ENCODE measurements at regions not wholly inside any gene's neighbourhood (a gene's known extent, or its start where the extent isn't known, plus 50 kb on each side); places are given as distances from the start of the nearest gene placed in this dataset.
"Not testable (repeated sequence)": the region's sequence is repeated elsewhere in the genome, so short reads cannot be mapped to it uniquely, and the experiment has no call there.

DNA sequence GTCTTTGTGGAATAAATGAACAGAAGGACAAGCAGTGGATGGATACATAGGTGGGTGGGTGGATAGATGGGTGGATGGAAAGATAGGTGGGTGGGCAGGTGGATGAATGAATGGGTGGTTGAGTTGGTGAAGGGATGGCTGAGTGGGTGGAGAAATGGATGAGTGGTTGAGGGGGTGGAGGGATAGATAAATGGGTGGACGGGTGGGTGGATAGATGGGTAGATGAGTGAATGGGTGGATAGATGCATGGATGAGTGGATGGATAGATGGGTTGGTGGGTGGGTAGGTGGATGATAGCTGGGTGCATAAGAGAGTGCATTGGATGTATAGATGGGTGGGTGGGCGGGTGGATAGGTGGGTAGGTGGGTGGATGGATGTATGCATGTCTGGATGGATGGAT lies 63.5 kb downstream of the UNC93B1 start:
- not testable (repeated sequence) for DNase-seq (ENCODE audit: low read depth in 1 of 2, low spot score in 1 of 2)

DNA sequence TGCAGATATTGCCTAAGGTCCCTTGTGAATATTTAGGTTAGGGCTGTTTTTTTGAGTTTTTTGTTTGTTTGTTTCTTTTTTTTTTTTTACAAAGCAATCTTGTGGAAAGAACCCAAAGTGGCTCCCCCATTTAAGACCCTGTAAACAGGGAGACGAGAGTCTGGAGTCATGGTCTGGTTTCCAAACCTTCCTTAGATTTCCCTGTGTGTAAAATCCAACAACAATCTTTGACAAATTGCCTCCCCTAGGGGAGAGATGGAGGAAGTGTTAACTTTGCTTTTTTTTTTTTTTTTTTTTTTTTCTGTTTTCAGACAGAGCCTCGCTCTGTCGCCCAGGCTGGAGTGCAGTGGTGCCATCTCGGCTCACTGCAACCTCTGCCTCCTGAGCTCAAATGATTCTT lies 64.9 kb downstream of the UNC93B1 start:
- not testable (repeated sequence) for DNase-seq (ENCODE audit: low read depth in 1 of 2, low spot score in 1 of 2)

DNA sequence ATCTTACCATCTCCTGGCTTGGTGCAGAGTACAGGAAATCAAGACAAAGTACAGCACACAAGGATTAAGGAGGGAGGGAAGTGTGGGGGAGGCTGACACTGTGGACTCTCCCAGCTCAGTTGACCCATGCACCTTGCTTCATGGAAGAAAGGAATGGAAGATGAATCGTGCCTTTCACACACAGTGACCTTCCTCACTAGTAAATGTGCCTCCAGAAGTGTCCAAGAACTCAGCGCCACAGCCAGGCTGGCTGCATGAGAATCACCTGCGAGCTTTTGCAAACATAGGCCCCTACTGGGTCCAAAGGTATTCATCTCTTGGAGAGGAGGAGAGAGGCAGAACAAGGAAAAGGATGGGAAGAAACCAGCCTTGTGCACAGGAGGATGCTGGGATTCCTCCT lies 65.5 kb downstream of the UNC93B1 start:
- not testable (repeated sequence) for DNase-seq (ENCODE audit: low read depth in 1 of 2, low spot score in 1 of 2)

DNA sequence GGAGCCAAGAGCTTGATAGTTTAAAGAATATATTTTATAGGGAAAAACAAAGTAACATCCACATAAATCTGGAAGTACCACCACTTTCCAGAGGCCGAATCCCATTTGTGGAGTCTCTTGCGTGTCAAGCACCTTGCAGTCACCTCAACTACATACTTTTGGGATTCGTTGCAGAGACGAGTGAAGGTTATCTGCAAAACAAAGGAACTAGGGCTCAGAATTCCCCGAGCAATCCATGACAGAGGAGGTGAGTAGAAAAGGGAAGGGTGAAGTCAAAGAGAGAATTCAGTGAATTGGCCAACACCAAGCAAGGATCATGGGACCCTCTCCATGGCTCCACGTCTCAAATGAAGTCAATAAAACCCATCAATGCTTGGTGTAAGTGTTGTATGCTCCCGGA lies 80.3 kb downstream of the UNC93B1 start:
- DNase-seq (ENCODE audit: low read depth in 1 of 2, low spot score in 1 of 2): not testable (repeated sequence)

DNA sequence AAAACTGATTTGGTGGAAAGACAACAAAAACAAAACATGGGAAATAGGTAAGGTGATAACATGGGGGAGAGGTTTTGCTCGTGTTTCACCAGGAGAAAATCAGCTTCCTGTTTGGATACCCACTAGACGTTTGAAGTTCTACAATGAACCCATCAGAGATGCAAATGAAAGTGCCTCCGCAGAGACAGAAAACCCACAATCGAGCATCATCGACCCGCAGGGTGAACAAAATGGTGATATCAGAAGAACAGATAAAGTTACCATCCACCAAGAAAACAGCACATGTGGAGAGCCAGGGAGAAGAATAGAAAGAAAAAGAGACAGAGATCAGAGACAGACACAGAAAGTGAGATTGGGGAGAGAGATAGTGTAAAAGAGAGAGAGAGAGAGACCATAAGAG lies 83.4 kb downstream of the UNC93B1 start:
- DNase-seq (ENCODE audit: low read depth in 1 of 2, low spot score in 1 of 2): not testable (repeated sequence)

DNA sequence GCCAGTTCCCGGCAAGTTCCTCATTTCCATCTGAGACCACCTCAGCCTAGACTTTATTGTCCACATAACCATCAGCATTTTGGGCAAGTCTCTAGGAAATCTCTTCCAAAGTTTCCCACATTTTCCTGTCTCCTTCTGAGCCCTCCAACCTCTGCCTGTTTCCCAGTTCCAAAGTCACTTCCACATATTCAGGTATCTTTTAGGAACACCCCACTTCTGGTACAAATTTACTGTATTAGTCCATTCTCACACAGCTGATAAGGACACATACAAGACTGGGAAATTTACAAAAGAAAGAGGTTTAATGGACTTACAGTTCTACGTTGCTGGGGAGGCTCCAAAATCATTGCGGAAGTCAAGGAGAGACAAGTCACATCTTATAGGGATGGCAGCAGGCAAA lies 91.7 kb downstream of the UNC93B1 start:
- DNase-seq (ENCODE audit: low read depth in 1 of 2, low spot score in 1 of 2): not testable (repeated sequence)

DNA sequence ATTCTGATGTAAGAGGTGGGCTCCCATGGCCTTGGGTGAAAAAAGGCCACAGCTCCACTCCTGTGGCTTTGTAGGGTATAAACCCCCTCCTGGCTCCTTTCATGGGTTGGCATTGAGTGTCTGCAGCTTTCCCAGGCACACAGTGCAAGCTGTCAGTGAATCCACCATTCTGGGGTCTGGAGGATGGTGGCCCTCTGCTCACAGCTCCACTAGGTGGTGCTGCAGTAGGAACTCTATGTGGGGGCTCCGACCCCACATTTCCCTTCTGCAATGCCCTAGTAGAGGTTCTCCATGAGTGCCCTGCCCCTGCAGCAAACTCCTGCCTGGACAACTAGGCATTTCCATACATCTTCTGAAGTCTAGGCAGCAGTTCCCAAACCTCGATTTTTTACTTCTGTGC lies 92.7 kb downstream of the UNC93B1 start:
- DNase-seq (ENCODE audit: low read depth in 1 of 2, low spot score in 1 of 2): not testable (repeated sequence)

DNA sequence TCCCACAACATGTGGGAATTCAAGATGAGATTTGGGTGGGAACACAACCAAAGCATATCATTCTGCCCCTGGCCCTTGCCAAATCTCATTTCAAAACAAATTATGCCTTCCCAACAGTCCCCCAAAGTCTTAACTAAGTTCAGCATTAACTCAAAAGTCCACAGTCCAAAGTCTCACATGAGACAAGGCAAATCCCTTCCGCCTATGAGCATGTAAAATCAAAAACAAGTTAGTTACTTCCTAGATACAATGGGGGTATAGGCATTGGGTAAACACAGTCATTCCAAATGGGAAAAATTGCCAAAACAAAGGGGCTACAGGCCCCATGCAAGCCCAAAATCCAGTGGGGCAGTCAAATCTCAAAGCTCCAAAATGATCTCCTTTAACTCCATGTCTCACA lies 93.1 kb downstream of the UNC93B1 start:
- DNase-seq (ENCODE audit: low read depth in 1 of 2, low spot score in 1 of 2): not testable (repeated sequence)

DNA sequence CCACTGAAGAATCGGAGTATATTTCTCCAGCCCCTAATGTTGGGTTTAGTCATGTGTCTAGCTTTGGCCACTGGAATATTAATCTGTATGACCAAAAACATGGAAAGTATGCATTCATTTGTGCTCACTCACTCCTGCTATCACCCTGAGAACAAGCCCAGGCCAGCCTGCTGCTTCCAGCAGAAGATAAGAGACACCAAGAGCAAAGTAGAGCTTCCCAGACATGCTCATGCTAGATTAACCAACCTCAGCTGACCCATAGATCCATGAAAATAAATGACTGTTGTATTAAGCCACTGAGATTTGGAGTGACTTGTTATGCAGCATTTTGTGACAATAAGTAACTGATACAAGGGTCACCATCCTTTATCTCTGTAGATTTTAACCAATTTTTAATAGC lies 96.9 kb downstream of the UNC93B1 start:
- not testable (repeated sequence) for DNase-seq (ENCODE audit: low read depth in 1 of 2, low spot score in 1 of 2)

DNA sequence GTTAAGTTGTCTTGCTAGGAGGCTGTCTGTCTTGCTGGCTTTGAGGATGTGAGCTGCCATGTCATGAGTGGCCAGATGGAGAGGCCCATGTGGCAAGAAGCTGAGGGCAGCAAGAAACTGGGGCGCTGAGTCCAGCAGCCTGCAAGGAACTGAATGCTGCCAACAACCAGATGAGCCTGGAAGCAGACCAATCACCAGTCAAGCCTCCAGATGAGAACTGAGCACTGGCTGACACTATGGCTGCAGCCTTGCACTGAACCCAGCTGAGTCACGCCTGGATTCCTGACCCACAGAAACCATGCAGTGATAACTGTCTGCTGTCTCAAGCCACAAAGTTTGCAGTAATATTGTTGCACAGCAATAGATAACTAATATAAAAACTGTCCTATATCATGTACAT lies 104.4 kb downstream of the UNC93B1 start:
- DNase-seq (ENCODE audit: low read depth in 1 of 2, low spot score in 1 of 2): not testable (repeated sequence)

DNA sequence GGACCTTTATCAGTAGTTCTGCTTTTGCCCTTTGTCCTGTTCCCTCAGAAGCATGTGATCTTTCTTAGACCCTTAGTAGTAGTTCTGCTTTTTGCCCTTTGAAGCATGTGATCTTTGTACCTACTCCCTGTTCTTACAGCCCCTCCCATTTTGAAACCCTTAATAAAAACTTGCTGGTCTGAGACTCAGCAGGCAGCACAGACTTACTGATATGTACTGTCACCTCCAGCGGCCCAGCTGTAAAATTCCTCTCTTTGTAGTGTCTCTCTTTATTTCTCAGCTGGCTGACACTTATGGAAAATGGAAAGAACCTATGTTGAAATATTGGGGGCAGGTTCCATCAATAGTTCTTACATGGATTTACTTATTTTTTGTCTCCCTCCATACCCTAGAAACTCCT lies 110.4 kb downstream of the UNC93B1 start:
- not testable (repeated sequence) for DNase-seq (ENCODE audit: low read depth in 1 of 2, low spot score in 1 of 2)

DNA sequence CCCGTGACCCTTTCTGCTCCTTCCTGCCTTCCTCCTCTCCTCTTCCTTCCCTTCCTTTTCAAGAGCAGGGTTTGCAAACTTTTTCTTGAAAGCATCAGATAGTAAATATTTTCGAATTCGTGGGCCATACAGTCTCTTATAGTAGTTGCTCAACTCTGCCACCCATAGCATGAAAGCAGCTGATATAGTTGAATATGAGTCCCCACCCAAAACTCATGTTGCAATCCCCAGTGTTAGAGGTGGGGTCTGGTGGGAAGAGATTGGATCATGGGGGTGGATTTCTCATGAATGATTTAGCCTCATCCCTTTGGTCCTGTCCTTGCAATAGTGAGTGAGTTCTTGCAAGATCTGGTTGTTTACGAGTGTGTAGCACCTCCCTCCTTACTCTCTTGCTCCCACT lies 114.3 kb downstream of the UNC93B1 start:
- not testable (repeated sequence) for DNase-seq (ENCODE audit: low read depth in 1 of 2, low spot score in 1 of 2)

DNA sequence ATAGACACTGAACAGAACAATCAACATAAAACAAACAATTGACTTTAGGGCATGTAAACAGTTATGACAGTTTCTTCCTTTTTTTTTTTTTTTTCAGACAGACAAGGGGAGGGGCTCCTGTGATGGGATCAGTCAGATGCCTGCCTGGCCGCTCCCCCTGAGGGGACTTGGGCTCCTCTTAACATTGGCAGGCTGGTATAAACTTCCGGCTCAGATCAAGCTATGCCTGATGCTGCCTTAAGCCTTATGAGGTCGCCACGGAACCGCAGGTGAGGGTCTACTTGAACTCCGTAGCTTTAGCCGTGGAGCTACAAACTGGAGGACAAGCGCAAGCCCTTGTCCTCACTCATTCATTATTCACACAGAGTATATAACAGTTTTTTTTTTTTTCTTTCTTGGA lies 115.8 kb downstream of the UNC93B1 start:
- not testable (repeated sequence) for DNase-seq (ENCODE audit: low read depth in 1 of 2, low spot score in 1 of 2)

DNA sequence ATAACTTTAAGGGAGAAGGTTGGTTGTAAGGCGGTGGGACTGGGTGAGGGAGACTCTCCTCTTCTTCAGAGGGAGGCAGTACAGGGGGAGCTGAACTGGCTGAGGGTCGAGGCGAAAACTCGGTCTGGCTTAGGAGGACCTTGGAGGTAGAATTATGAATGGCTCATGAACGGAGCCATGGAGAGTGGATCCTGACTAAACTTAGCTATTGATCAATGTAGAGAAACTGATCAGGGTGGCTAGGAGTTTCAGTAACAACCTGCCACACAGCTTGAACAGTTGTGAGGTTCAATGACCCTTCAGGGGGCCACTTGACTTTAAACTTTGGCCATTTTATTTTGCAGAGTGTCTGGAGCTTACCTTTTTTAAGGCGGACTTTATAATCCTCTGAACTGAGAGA lies 117.2 kb downstream of the UNC93B1 start:
- not testable (repeated sequence) for DNase-seq (ENCODE audit: low read depth in 1 of 2, low spot score in 1 of 2)

DNA sequence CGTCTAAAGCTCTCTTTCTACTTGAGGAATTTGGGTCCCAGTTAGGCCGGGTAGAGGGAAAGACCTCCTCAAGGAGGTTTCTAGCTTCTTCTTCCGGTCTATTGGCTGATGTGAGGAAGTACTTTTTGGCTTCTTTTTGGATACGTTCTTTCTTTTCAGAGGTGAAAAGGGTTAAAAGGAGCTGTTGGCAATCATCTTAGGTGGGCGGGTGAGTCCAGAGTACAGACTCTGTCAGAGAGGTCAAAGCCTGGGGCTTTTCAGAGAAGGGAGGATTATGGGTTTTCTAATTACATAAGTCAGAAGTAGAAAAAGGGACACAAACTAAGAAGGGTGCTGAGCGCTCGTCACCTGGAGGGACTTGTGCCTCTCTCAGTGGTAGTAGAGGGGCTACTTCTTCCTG lies 117.7 kb downstream of the UNC93B1 start:
- DNase-seq (ENCODE audit: low read depth in 1 of 2, low spot score in 1 of 2): not testable (repeated sequence)

DNA sequence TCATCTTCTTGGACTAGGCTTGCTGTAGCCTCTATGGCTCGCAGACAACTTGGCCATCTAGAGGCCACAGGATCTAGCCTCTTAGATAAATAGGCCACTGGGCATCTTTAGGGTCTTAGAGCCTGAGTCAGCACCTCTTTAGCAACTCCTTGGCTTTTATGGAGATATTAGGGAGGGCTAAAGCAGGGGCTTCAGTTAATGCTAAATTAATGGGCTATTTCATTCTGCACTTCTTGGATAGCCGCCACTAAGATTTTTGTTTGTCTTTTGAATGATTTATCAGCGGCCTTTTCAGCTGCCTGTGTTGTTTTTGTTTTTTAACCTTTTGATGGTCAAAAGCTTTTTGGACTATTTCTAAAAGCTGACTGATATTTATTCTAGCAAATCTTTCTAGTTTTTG lies 118.3 kb downstream of the UNC93B1 start:
- DNase-seq (ENCODE audit: low read depth in 1 of 2, low spot score in 1 of 2): not testable (repeated sequence)

DNA sequence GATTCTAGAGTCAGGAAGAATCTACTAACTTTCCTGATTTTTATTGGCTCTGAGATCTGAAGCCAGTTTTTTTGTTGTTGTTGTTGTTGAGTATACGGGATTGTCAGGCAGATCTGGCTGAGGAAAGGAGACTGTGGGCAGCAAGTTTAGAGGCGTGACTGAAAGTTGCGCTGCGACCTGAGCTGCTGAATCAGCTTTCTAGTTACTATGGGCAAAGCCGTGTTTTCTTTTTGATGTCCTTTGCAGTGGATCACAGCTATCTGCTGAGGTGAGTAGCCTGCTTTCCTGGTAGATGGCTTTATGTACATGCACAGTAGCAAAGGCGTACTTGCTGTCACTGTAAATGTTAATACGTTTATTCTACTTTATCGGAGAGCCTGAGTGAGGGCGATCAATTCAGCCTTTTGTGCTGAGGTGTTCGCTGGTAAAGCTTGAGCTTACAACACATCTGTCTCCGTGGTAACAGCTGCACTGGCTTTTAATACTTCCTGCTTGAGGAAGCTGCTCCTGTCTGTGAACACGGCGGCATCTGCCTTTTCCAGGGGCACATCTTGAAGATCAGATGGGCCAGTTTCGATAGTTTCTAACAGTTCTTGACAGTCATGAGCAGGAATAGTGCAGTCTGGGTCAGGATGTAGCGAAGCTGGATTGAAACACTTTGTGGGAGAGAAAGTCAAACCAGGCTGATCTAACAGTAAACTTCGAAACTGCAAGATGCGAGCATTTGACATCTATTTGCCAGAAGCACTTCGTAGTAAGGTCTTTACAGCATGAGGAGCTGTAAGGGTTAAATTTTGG lies 118.9 kb downstream of the UNC93B1 start:
- not testable (repeated sequence) for DNase-seq (ENCODE audit: low read depth in 1 of 2, low spot score in 1 of 2)

DNA sequence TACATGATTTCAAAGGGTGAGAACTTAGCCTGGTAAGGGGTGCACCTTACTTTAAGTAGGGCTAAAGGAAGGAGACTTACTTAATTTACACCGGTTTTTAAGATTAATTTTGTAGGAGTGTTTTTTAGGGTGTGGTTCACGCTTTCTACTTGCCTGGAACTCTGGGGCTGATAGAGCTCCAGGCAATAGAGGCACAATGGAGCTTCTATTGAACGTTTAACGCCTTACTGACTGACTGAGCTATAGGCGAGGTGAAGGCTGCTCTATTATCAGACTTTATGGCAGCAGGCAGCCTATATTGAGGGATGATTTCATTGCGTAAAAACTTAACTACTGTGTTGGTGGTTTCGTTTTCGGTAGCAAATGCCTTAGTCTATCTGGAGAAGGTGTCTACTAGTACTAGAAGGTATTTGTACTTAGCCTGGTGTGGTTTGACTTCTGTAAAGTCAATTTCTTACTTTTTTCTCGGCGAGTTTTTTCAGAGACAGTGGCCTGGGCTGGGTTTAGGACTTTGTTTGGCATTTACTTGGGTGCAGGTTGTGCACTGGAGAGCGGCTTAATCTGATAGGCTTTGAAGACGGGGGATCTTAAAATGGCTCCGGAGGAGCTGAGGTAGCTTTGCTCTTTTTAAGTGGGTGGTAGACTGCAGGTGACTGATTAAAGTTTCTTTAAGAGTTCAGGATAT lies 119.7 kb downstream of the UNC93B1 start:
- DNase-seq (ENCODE audit: low read depth in 1 of 2, low spot score in 1 of 2): not testable (repeated sequence)

DNA sequence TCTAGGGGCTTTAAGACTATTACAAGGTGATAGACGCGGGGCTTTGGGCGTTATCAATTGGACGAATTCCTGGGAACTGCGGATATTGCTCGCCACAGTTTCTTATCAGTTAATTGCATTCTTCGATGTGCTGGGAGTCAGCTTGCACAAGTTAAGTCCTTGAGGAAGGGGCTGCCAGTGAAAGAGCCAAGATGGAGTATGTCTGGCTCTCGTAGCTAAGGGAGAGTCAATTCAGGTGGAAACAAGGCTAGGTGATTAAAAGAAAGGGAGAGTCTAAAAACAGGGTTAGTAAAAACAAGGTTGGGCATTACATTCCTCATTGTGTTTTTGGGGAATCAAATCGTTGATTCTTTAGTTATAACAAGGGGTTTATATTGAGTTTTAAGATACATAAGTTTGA lies 121.6 kb downstream of the UNC93B1 start:
- DNase-seq (ENCODE audit: low read depth in 1 of 2, low spot score in 1 of 2): not testable (repeated sequence)

DNA sequence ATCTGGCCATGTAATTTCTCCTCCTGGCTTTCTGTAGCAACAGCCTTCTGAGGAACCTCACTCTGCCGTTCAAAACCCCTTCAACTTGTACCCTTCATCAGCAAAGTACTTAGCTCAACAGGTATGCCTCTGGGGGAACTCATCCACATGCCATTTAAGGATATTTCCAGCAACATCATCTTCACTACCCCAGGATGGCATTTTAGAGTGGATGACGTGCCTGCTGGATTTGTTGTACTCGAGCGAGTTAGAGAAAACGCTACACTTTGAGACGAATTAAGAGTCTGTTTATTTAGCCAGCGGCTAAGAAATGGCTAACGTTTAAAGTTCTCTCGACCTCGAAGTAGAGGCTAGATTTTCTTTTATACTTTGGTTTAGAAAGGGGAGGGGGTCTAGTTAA lies 122.1 kb downstream of the UNC93B1 start:
- not testable (repeated sequence) for DNase-seq (ENCODE audit: low read depth in 1 of 2, low spot score in 1 of 2)

DNA sequence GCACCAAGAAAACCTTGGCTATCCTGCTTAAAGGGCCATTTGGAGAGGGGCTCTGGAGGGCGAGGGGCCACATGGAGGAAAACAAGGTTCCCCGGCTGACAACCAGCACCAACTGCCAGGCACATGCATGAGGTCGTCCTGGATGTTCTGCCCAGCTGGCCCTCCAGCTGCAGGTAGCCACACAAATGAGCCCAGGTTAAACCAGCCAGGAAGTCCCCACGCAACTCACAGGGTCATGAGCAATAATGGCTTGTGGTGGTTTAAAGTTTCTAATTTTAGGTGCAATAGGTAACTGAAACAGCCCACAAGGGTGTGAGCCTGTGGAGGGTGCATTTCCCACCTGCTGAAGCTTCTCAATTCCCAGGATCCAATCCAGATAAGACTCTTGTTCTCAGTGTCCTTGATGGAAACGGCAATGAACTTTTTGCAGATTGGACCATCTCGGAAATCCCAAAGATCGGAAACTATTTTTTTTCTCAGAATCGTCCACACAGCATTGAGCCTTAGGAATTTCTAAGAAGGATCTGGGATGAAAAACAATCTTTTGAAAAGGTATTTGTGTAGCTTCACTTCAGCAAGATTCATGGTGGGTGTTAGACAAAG lies 123.2 kb downstream of the UNC93B1 start:
- DNase-seq (ENCODE audit: low read depth in 1 of 2, low spot score in 1 of 2): not testable (repeated sequence)

DNA sequence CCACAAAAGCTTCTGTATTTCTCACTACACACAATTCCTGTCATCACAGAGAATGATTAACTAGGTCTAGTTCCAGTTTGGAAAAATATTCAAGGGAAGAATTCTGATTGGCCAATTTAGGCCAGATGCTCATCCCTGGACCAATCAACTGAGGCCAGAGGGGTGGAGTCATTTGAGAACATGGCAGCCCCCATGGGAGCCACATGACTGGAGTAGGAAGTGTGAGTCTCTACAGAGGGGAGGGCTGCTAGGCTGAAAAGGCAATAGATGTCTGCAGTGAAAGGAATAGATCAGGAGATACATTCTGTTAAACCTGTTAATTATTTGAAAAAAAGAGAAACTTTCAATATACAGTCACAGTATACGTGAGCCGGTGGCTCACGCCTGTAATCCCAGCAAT lies 125.2 kb downstream of the UNC93B1 start:
- DNase-seq (ENCODE audit: low read depth in 1 of 2, low spot score in 1 of 2): not testable (repeated sequence)

Data from stimulated activated CD4-positive, alpha-beta T cell treated with anti-CD3 and anti-CD28 coated beads, Interleukin-15, amount 100 ng/mL, for 1 hour (primary cell).